H9 (cell line): ENCODE measurements at regions not wholly inside any gene's neighbourhood (a gene's known extent, or its start where the extent isn't known, plus 50 kb on each side); places are given as distances from the start of the nearest gene placed in this dataset.

ENCODE experiments used
- DNase-seq: peaks from one replicate; pipeline ENCODE4 v3.0.0-alpha.2; 2017
- H2AFZ ChIP-seq: one replicate; pipeline ENCODE4 v1.6.1; 2013; ENCODE audit warnings: mild to moderate bottlenecking, low read length, control low read depth, moderate library complexity
- H2AK5ac ChIP-seq: 2 replicates; pipeline ENCODE4 v1.6.1; 2013; ENCODE audit warnings: low read length, control low read depth, mixed read lengths; ENCODE audit not compliant: insufficient read length
- H2BK120ac ChIP-seq: one replicate; pipeline ENCODE4 v1.6.1; 2013; ENCODE audit warnings: low read depth, mild to moderate bottlenecking, low read length, control low read depth, inconsistent platforms; ENCODE audit not compliant: poor library complexity, severe bottlenecking
- H2BK12ac ChIP-seq: 2 replicates; pipeline ENCODE4 v1.6.1; 2013; ENCODE audit warnings: low read length, control low read depth, mixed read lengths, low read depth; ENCODE audit not compliant: insufficient read length
- H2BK15ac ChIP-seq: 2 replicates; pipeline ENCODE4 v1.6.1; 2013; ENCODE audit warnings: low read depth, low read length, control low read depth
- H2BK20ac ChIP-seq: one replicate; pipeline ENCODE4 v1.6.1; 2013; ENCODE audit warnings: low read depth, mild to moderate bottlenecking, low read length, control low read depth, inconsistent platforms; ENCODE audit not compliant: poor library complexity, severe bottlenecking
- H2BK5ac ChIP-seq: 2 replicates; pipeline ENCODE4 v1.6.1; 2013; ENCODE audit warnings: low read length, control low read depth, mixed read lengths; ENCODE audit not compliant: insufficient read length
- H3K14ac ChIP-seq: 2 replicates; pipeline ENCODE4 v1.6.1; 2013; ENCODE audit warnings: low read length, control low read depth; ENCODE audit not compliant: insufficient read depth
- H3K18ac ChIP-seq: 2 replicates; pipeline ENCODE4 v1.6.1; 2013; ENCODE audit warnings: low read depth, mild to moderate bottlenecking, mixed read lengths, low read length, control low read depth; ENCODE audit not compliant: insufficient read length
- H3K23ac ChIP-seq: 2 replicates; pipeline ENCODE4 v1.6.1; 2013; ENCODE audit warnings: low read length, control low read depth, mixed read lengths, low read depth; ENCODE audit not compliant: insufficient read length
- H3K23me2 ChIP-seq: 2 replicates; pipeline ENCODE4 v1.6.1; 2013; ENCODE audit warnings: low read depth, mild to moderate bottlenecking, mixed read lengths, low read length, control low read depth; ENCODE audit not compliant: insufficient read length, poor library complexity, severe bottlenecking
- H3K27ac ChIP-seq: 2 replicates; pipeline ENCODE4 v1.5.1; 2013; ENCODE audit warnings: low read length, control low read depth, mixed read lengths, low read depth; ENCODE audit not compliant: insufficient read length
- H3K27me3 ChIP-seq: 2 replicates; pipeline ENCODE4 v1.6.1; 2013; ENCODE audit warnings: low read length, control low read depth, inconsistent platforms; ENCODE audit not compliant: insufficient read depth
- H3K4ac ChIP-seq: 2 replicates; pipeline ENCODE4 v1.6.1; 2013; ENCODE audit warnings: low read depth, mild to moderate bottlenecking, control low read depth, inconsistent platforms, low read length, moderate library complexity
- H3K4me1 ChIP-seq: 2 replicates; pipeline ENCODE4 v1.6.1; 2013; ENCODE audit warnings: low read length, control low read depth, inconsistent platforms; ENCODE audit not compliant: insufficient read depth
- H3K4me2 ChIP-seq: 2 replicates; pipeline ENCODE4 v1.6.1; 2013; ENCODE audit warnings: low read length, control low read depth, mixed read lengths; ENCODE audit not compliant: insufficient read length, insufficient read depth
- H3K56ac ChIP-seq: 2 replicates; pipeline ENCODE4 v1.6.1; 2013; ENCODE audit warnings: low read depth, mild to moderate bottlenecking, mixed read lengths, low read length, control low read depth; ENCODE audit not compliant: insufficient read length
- H3K79me1 ChIP-seq: 2 replicates; pipeline ENCODE4 v1.6.1; 2013; ENCODE audit warnings: low read depth, mild to moderate bottlenecking, moderate library complexity, low read length, control low read depth, inconsistent platforms; ENCODE audit not compliant: insufficient read depth, poor library complexity, severe bottlenecking
- H3K79me2 ChIP-seq: 2 replicates; pipeline ENCODE4 v1.6.1; 2013; ENCODE audit warnings: low read length, control low read depth, inconsistent platforms; ENCODE audit not compliant: insufficient read depth
- H3K9ac ChIP-seq: 2 replicates; pipeline ENCODE4 v1.6.1; 2013; ENCODE audit warnings: low read length, control low read depth, mixed read lengths; ENCODE audit not compliant: insufficient read length; ENCODE audit errors: extremely low read depth
- H3K9me3 ChIP-seq: one replicate; pipeline ENCODE4 v1.6.1; 2013; ENCODE audit warnings: low read depth, low read length, inconsistent platforms; ENCODE audit not compliant: control insufficient read depth
- H3T11ph ChIP-seq: one replicate; pipeline ENCODE4 v1.6.1; 2013; ENCODE audit warnings: mild to moderate bottlenecking, low read length, control low read depth, inconsistent platforms
- H4K20me1 ChIP-seq: one replicate; pipeline ENCODE4 v1.6.1; 2013; ENCODE audit not compliant: control insufficient read depth, insufficient read length, insufficient read depth
- H4K5ac ChIP-seq: 2 replicates; pipeline ENCODE4 v1.6.1; 2013; ENCODE audit warnings: low read depth, mild to moderate bottlenecking, mixed read lengths, low read length, control low read depth; ENCODE audit not compliant: insufficient read length
- H4K8ac ChIP-seq: replicated peaks from 2 replicates; pipeline ENCODE4 v1.6.1; 2013; ENCODE audit warnings: low read length, control low read depth, mixed read lengths, low read depth; ENCODE audit not compliant: insufficient read length
- H4K91ac ChIP-seq: 2 replicates; pipeline ENCODE4 v1.6.1; 2013; ENCODE audit warnings: low read depth, mild to moderate bottlenecking, moderate library complexity, mixed read lengths, low read length, control low read depth; ENCODE audit not compliant: insufficient read length
- H3K27ac Mint-ChIP-seq, 3 experiments: 2 replicates in 2 of 3; 3 replicates in 1 of 3; pipeline ENCODE4 v1.8.0; 2020 to 2021; ENCODE audit warnings: mixed read lengths in 3 of 3, mild to moderate bottlenecking in 1 of 3, moderate library complexity in 1 of 3
- H3K27me3 Mint-ChIP-seq: 2 replicates; pipeline ENCODE4 v1.8.0; 2021; ENCODE audit warnings: low read depth, mild to moderate bottlenecking, moderate library complexity, mixed read lengths
- H3K36me3 Mint-ChIP-seq, 3 experiments: 2 replicates in 2 of 3; 3 replicates in 1 of 3; pipeline ENCODE4 v1.8.0; 2020 to 2021; ENCODE audit warnings: low read depth in 3 of 3, mixed read lengths in 3 of 3; ENCODE audit not compliant: insufficient read depth in 1 of 3
- H3K4me1 Mint-ChIP-seq, 2 experiments: 2 replicates each; pipeline ENCODE4 v1.8.0; 2020; ENCODE audit warnings: mixed read lengths in 2 of 2
- H3K4me3 Mint-ChIP-seq, 2 experiments: 2 replicates in 1 of 2; 3 replicates in 1 of 2; pipeline ENCODE4 v1.8.0; 2020 to 2021; ENCODE audit warnings: mild to moderate bottlenecking in 2 of 2, mixed read lengths in 2 of 2, moderate library complexity in 1 of 2
- H3K9me3 Mint-ChIP-seq, 2 experiments: 2 replicates in 1 of 2; 3 replicates in 1 of 2; pipeline ENCODE4 v1.8.0; 2020; ENCODE audit warnings: mild to moderate bottlenecking in 2 of 2, mixed read lengths in 2 of 2, moderate library complexity in 1 of 2
- CTCF ChIP-seq: fragments of 200-600 bp; sonication (generic); conservative IDR thresholded peaks from 3 replicates; pipeline ENCODE4 v1.8.0; 2021; ENCODE audit warnings: antibody characterized with exemption, mild to moderate bottlenecking
- WGBS: extraction: QIAGEN DNeasy Blood & Tissue Kit; methylation state at CpG from one replicate; pipeline ENCODE4 v1.1.7; 2013; ENCODE audit warnings: missing lambda C conversion rate, low lambda C conversion rate, mixed read lengths; ENCODE audit not compliant: insufficient read length; ENCODE audit errors: extremely low coverage; 5-methylcytosine and 5-hydroxymethylcytosine counted together

- Histone ChIP-seq H4K91ac (no peak overlapping the region), H2AK5ac (no peak overlapping the region), H2BK5ac (no peak overlapping the region), H3K9me3 (no peaks in the 10 kb centered on the region), H3K4me2 (no peak overlapping the region), H3T11ph (no peak overlapping the region), H3K23ac (no peak overlapping the region), H3K79me2 (no peaks in the 10 kb centered on the region), H4K20me1 (no peaks in the 10 kb centered on the region), H3K9ac (no peak overlapping the region), H3K4me1 (no peaks in the 10 kb centered on the region), H3K18ac (no peak overlapping the region), H3K79me1 (no peaks in the 10 kb centered on the region), H3K23me2 (no peaks in the 10 kb centered on the region), H3K14ac (no peak overlapping the region), H3K4ac (no peak overlapping the region), H2AFZ (no peak overlapping the region), H2BK12ac (no peak overlapping the region), H2BK15ac (no peak overlapping the region), H3K56ac (no peak overlapping the region), H4K8ac (no peak overlapping the region), H2BK20ac (no peak overlapping the region), H3K27me3 (no peaks in the 10 kb centered on the region), H3K27ac (no peak overlapping the region), H2BK120ac (no peak overlapping the region), H4K5ac (no peak overlapping the region)
- no peaks in the 10 kb centered on the region for H3K36me3 Mint-ChIP-seq
- H3K4me1 Mint-ChIP-seq, result peaks cover 3 to 5% of the 10 kb centered on the region in 2 experiments; a peak in 3 of 4 replicates
- H3K4me3 Mint-ChIP-seq, result no peak overlapping the region
- whole genome bisulfite sequencing, result no CpG with 5 or more reads among the region's 7 CpGs
- TF ChIP-seq CTCF, result no peak
- no peak overlapping the region for H3K27ac Mint-ChIP-seq
- no peaks in the 10 kb centered on the region; a peak in 1 of 5 replicates for H3K9me3 Mint-ChIP-seq
- no peaks in the 10 kb centered on the region for H3K27me3 Mint-ChIP-seq
- DNase-seq, result no peak
Measured at GRCh38 chr20:52895235-52895634, 76.9 kb upstream of the TSHZ2 start.
